Fibroblast of skin of back (primary cell): ENCODE measurements at regions not wholly inside any gene's neighbourhood (a gene's known extent, or its start where the extent isn't known, plus 50 kb on each side); places are given as distances from the start of the nearest gene placed in this dataset.
"Not testable (repeated sequence)": the region's sequence is repeated elsewhere in the genome, so short reads cannot be mapped to it uniquely, and the experiment has no call there.

Source experiments
- DNase-seq: peaks from one replicate; pipeline ENCODE4 v3.0.0-alpha.2; 2013

DNA sequence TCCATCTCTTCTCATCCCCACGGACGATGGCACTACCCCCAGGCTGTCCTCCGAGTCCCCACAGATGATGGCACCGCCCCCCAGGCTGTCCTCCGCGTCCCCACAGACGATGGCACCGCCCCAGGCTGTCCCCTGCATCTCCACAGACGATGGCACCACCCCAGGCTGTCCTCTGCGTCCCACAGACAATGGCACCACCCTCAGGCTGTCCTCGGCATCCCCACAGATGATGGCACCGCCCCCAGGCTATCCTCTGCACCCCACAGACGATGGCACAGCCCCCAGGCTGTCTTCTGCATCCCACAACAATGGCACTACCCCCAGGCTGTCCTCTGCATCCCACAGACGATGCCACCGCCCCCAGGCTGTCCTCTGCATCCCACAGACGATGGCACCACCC lies 57.4 kb upstream of the PTCH1 start:
- no peak for DNase-seq

DNA sequence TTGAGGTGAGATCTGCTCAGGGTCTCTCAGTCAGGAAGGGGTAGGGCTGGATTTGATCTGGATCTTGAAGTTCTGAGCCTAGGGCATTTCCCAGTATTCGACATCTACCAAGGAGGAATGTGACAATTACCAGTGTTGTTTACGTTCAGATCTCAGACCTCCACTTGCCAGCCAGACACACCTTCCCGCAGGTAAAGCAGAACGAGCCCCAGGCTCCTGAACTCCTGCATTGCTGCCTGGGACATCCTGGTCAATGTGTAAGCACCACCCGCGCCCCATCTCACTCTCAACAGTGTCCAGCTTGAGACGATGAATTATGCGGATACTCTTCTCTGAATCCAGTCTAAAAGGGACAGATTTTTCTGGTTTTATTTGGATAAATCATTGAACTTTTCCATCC lies 56.7 kb upstream of the PTCH1 start:
- DNase-seq, result no peak

DNA sequence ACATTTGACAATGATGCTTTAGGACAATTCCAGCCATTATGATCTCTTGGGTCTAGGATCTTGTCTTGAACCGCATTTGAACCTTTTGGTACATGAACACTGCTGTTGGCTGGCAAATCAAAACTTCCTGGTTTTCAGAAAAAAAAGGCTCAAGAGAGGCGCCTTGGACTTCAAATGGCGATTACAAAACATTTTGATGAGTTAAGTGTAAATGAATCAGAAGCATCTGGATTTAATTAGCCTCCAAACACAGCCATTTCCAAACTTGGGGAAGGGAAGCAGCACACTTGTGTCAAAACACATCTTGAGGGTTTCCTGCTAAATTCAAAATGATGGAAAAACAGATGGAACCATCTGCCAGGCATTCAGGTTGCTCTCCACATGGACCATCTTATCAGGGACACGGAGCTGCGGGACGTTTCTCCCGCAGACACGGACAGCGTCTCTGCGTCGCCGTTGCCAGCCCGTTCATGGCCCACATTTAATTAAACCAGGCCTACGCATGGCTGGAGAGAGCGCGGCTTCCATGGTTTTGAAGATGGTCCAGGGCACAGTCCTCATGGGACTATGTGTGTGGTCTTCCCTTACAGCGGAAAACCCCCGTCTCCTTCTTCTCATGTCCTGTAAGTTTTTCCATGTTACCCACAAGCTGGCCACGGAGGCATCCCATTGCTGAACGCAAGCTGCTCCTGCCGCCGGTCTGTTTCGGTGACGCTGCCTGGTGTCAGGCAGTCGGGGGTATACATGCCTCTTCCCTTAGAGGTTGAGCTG lies 55.8 kb upstream of the PTCH1 start:
- DNase-seq, result peak; percentile 69

DNA sequence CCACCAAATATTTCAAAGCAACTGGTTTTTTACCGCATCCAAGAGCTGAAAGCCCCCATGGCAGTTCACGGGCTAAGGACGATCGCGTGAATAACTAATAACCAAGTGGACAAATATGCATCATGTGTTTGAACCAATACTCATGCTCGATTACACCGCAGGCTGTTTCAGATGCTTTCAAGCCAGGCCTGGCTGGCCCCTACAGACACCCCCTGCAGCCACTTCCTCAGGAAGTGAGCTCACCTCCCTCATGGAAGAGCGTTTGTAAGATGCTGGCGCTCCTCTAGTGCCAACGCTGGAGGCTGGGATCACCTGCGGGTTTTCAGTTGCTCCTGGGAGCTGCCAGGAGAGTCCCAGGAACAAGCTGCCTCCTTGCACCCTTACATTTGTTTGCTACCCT lies 53.9 kb upstream of the PTCH1 start:
- peak; percentile 48 for DNase-seq

DNA sequence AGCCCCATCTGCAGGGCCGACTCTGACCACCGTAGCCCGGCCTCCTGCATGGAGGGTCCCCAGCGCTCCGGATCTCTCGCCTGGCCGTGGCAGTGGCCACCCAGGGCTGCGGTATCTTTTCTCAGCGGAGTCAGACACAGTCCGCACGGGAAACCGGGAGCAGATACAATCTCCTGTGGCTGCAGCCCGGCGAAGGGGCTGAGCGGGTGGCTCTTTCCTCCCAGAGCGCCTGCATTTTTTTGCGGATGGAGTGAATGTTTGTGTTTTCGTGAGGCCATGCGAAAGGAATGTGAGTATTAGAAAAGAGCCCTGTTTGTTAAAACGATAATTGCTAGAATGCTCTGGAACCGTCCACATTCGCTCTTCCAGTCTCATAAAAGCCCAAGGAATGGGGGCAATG lies 53.4 kb upstream of the PTCH1 start:
- peak; percentile 69 for DNase-seq

DNA sequence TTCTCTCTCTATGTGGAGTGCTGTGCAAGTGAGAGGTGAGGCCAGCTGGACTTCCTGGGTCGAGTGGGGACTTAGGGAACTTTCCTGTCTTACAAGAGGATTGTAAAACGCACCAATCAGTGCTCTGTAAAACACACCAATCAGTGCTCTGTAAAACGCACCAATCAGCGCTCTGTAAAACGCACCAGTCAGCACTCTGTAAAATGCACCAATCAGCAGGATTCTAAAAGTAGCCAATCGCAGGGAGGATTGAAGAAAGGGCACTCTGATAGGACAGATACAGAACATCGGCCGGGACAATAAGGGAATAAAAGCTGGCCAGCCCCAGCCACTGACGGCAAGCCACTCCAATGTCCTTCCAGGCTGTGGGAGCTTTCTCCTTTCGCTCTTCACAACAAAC lies 52.0 kb upstream of the PTCH1 start:
- not testable (repeated sequence) for DNase-seq
